Glutamatergic neuron (in vitro differentiated cells): ENCODE measurements at regions not wholly inside any gene's neighbourhood (a gene's known extent, or its start where the extent isn't known, plus 50 kb on each side); places are given as distances from the start of the nearest gene placed in this dataset.

Experiments used
- DNase-seq: peaks from one replicate; pipeline ENCODE4 v3.0.0; 2022
- H3K27ac Mint-ChIP-seq: one replicate; pipeline ENCODE4 v1.8.0; 2020; ENCODE audit warnings: mild to moderate bottlenecking, mixed read lengths, inconsistent platforms; ENCODE audit not compliant: unreplicated experiment
- H3K27me3 Mint-ChIP-seq: one replicate; pipeline ENCODE4 v1.8.0; 2020; ENCODE audit warnings: mild to moderate bottlenecking, moderate library complexity, mixed read lengths, inconsistent platforms; ENCODE audit not compliant: unreplicated experiment
- H3K36me3 Mint-ChIP-seq: one replicate; pipeline ENCODE4 v1.8.0; 2020; ENCODE audit warnings: mild to moderate bottlenecking, mixed read lengths, inconsistent platforms; ENCODE audit not compliant: unreplicated experiment
- H3K4me1 Mint-ChIP-seq: one replicate; pipeline ENCODE4 v1.8.0; 2020; ENCODE audit warnings: mild to moderate bottlenecking, low read depth, mixed read lengths, inconsistent platforms; ENCODE audit not compliant: unreplicated experiment
- H3K4me3 Mint-ChIP-seq: one replicate; pipeline ENCODE4 v1.8.0; 2020; ENCODE audit warnings: mild to moderate bottlenecking, mixed read lengths, inconsistent platforms; ENCODE audit not compliant: unreplicated experiment
- H3K9me3 Mint-ChIP-seq: one replicate; pipeline ENCODE4 v1.8.0; 2020; ENCODE audit warnings: mild to moderate bottlenecking, moderate library complexity, mixed read lengths, inconsistent platforms; ENCODE audit not compliant: unreplicated experiment
- TF ChIP-seq, protein P1 (sequence below): fragments of 200-600 bp; sonication (generic); IDR thresholded peaks from one replicate; pipeline ENCODE4 v1.5.0; 2021; ENCODE audit not compliant: partially characterized antibody, unreplicated experiment

DNA sequence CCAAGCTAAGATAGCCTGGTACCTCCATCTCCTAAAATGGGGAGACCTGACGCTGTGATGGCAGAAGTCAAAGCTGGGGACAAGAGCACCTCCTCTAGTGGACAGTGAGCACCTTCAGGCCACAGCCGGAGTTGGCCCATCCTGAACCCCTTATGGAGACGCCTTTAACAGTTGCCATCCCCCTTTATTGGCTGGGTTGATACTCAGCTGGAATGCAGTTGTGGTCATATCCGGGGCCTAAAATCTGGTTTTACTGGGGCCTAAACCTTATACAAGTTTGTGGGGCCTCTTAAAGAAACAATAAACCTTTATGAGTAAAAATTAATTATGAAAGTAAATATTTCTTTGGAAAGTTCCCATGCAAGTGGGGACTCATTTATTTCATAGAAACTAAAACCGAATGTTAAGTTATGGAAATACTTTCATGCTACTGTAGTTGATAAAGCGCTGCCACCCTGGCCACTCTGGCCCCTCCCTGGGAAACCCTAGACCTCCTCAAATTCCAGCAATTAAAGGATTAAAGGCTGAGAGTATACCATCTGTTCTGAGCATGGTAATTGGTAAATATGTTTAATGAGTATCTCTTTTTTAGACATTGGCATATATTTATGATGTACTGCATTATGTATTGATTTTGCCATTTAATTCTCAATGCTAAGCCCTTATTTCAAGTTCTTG is 95.1 kb upstream of the SASH1 start:
- no peak for DNase-seq
- H3K27me3 Mint-ChIP-seq, result no peaks in the 10 kb centered on the region
- H3K4me3 Mint-ChIP-seq, result no peak overlapping the region
- TF ChIP-seq, protein P1, sequence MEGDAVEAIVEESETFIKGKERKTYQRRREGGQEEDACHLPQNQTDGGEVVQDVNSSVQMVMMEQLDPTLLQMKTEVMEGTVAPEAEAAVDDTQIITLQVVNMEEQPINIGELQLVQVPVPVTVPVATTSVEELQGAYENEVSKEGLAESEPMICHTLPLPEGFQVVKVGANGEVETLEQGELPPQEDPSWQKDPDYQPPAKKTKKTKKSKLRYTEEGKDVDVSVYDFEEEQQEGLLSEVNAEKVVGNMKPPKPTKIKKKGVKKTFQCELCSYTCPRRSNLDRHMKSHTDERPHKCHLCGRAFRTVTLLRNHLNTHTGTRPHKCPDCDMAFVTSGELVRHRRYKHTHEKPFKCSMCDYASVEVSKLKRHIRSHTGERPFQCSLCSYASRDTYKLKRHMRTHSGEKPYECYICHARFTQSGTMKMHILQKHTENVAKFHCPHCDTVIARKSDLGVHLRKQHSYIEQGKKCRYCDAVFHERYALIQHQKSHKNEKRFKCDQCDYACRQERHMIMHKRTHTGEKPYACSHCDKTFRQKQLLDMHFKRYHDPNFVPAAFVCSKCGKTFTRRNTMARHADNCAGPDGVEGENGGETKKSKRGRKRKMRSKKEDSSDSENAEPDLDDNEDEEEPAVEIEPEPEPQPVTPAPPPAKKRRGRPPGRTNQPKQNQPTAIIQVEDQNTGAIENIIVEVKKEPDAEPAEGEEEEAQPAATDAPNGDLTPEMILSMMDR, result no peak
- no peaks in the 10 kb centered on the region for H3K36me3 Mint-ChIP-seq
- no peaks in the 10 kb centered on the region for H3K9me3 Mint-ChIP-seq
- peaks cover 12% of the 10 kb centered on the region for H3K4me1 Mint-ChIP-seq
- H3K27ac Mint-ChIP-seq, result no peak overlapping the region

DNA sequence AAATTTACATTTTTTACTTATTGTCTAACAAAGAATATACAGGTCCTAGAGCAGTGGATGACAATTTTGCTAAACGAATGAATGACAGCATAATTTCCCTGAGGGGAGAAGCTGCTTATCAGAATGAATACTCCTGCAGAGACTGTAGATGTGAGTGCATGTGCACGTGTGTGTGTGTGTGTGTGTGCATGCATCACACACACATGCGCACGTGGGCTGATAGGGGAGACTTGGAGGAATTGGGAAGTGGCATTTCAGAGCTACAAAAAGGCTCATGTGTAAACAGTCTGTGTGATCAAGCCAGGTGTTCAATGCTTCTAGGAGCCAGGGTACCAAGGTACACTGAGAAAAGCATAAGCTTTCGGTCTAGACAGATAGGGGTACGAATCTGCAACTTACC is 93.5 kb upstream of the SASH1 start:
- DNase-seq, result no peak
- no peaks in the 10 kb centered on the region for H3K9me3 Mint-ChIP-seq
- no peaks in the 10 kb centered on the region for H3K27me3 Mint-ChIP-seq

DNA sequence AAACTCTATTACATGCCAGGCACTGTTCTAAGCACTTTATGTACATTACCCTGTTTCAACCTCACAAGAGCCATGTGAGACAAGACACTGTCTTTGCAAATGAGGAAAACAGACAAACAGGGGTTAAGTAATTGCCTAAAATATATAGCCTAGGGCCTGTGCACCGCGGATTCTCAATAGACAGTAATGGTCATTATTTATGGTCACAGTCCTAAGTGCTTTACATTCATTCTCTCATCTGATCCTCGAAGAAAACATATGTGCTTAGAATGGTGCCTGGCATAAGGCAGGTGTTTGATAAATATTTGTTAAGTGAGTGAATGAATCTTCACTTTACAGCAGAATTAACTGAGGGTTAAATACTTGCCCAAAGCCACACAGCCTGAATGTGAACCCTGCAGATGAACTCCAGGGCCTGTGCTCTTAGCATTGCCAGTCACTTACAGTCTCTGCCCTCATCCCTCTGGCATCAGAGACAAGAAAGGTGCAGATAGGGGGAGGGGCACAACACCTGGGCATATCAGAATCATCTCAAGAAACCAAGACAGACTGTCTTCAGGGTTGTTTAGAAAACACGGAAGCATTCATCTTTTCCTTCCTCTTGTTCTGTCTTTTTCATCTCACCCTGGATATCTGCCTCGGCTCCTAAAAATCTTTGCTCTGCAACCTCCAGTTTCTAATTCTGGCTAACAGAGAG is 92.8 kb upstream of the SASH1 start:
- Mint-ChIP-seq H3K36me3 (no peaks in the 10 kb centered on the region), H3K27ac (no peak overlapping the region), H3K4me3 (no peak overlapping the region), H3K4me1 (peaks cover 6% of the 10 kb centered on the region), H3K27me3 (no peaks in the 10 kb centered on the region), H3K9me3 (no peaks in the 10 kb centered on the region)
- TF ChIP-seq, protein P1, result no peak
- no peak for DNase-seq

More for the DNA sequence above, 93.5 kb upstream of the SASH1 start:
- Mint-ChIP-seq H3K4me3 (no peak overlapping the region), H3K27ac (no peak overlapping the region), H3K36me3 (no peaks in the 10 kb centered on the region), H3K4me1 (peaks cover 12% of the 10 kb centered on the region)
- TF ChIP-seq, protein P1, result no peak

DNA sequence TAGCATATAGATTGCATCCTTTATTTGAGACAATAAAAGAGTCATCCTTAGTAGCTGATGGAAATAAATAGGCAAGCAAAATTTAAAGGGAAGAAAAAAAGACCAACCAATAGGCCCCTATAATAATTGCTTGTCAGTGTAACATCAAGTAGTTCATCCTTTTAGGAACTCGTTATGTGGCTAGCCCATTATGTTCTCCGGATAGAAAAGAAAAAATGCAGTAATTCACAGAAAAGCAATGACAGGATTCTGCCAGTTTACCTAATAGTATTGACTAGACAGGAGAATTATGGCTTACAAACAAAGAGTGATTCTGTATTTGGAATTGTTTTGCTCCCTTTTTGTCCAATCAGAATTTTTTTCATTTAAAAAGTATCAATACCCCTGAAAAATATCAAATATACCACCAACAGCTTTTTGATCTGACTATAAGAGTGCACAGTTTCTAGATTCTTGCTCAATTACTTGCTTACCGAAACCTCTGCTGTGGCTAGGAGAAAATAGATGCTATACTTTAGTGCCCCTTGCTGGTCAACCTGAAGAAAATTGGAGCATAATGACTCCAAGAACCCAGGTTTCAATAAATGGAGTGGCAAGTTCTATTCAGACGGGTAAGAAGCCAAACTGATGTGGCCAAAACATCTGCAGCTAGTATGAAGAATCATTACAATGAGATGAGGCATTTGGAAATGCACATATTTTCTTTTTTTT is 91.5 kb upstream of the SASH1 start:
- H3K9me3 Mint-ChIP-seq, result no peaks in the 10 kb centered on the region
- no peaks in the 10 kb centered on the region for H3K36me3 Mint-ChIP-seq
- no peak overlapping the region for H3K4me3 Mint-ChIP-seq
- no peak overlapping the region for H3K27ac Mint-ChIP-seq
- no peak for DNase-seq
- peaks cover 6% of the 10 kb centered on the region for H3K4me1 Mint-ChIP-seq
- no peaks in the 10 kb centered on the region for H3K27me3 Mint-ChIP-seq
- TF ChIP-seq, protein P1, result no peak
